ENCODE measurements at regions not wholly inside any gene's neighbourhood (a gene's known extent, or its start where the extent isn't known, plus 50 kb on each side); places are given as distances from the start of the nearest gene placed in this dataset.

DNA sequence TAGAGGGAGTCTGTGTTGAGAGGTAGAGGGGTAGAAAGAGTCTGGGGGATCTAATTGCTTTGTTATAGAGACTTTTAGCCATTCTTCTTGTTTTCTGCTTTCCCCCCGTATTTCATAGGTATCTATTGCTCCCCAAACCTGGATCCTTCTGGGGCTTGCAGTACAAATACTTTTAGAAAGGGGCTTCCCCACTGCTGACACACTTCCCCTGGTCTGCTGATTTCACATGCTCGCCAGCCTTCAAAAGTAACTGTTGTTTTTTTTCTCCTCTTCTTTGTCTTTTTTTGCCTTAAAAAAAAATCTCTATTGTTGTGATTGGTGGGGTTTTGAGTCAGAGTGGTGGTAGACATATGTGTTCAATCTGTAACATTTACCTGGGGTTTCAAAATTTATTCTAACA lies 300.6 kb upstream of the AZI2 start:
- DNase-seq, result no peak

DNA sequence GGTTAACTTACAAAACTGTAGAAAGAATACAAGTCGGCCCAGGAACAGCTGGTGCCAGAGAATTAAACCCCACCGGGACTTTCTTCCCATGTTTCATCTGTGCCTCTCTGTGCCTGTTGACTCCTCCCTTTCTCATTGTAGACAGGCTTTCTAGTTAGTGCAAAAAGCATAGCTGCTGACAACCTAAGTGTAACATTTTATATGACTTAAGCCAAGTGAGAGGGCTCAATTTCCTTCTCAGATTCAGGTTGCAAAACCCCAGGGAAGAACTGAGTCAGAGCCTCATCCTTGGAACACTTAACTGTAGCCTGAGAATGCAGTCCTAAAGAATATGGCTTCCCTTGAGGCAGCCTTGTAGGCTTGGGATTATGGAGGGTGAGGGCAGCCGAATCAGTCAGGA lies 302.5 kb upstream of the AZI2 start:
- DNase-seq, result no peak

DNA sequence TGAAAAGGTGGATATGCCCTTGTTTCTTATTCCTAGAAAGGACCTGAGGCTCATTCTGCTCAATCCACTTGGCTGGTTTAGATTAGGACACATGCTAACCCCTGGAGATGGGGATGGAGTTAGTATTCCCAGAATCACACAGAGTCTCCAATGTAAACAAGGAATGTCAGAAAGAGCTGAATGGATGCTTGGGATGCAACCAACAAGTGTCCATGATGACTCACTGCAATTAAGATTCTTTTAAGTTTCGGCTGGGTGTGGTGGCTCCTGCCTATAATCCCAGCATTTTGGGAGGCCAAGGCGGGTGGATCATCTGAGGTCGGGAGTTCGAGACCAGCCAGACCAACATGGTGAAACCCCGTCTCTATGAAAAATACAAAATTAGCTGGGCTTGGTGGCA lies 315.5 kb upstream of the AZI2 start:
- DNase-seq, result no peak

DNA sequence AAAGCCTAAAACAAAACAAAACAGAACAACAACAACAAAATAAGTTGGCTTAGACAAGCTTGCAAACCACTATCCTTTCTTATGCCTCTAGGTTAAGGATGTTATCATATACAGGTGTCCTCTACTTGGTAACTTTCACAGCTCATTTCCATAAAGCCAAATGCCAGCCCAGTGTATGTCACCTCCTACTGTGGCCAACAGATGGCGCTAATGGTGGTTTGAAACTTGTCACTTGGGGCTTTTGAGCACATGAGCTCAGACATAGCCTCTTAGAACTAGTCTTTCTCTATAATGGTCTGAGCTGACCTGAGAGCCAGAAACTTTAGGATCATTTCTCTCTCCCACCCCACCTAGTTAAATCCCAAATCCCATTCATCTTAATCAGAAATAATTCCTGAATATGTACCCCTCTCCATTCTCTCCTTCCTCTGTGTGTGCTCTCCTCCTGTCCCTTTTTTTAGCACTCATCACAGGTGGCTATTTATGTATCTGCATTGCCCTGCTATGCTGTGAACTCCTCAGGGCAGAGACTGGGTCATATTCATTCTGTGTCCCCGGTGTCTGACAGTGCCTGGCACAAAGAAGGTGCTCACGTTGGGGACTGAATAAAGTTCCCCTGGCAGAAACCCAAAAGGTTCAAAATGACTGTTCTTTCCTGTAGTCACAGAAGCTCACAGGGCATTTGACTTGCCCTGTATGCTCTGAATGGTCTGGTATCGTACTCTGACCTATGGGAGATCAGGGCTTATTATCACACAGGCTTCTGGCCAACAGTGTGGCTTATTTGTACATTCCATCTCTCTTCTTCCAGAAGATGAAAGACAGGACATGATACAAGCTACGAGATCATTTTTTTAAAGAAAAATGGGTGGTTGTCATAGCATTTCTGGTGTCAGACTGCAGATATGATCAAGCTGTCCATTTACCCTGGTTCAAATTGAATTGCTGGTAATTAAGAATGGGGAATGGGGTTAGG lies 319.3 kb upstream of the AZI2 start:
- DNase-seq, result no peak

DNA sequence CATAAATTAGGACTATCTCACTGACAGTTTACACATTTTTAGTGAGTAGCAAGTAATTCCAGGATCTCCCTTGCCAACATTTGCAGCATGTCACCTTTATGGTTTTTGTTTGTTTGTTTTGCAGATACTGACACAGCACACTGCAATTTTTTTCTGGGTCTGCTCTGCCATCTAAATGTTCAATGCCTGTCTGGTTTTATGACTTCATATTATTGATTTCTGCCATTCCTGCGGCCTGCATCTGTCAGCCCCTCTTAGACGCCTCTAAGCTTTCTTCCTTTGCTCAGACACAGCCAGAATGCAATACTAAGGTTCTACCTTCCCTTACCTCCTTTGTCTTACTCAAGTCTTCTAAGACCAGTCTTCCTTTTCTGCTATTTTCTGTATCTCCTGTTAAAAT lies 321.2 kb upstream of the AZI2 start:
- no peak for DNase-seq

DNA sequence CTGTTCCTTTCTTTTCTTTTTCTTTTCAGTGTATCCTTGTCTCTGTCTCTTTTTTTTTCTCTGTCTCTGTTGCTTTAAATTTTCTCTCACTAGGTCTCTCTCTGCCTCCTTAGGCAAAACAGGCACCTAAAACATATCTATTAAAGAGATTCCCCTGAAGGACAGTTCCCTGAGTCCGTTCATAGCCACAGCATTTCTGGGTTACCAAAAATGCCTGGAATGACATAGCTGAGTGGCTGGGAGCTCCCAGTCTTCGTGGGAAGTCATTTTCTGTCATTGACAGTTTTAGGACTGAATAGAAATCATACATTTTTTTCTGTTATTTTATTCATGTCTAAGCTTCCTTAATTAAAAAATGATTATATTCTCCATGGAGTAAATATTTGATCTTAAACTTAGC lies 323.8 kb upstream of the AZI2 start:
- DNase-seq, result no peak

DNA sequence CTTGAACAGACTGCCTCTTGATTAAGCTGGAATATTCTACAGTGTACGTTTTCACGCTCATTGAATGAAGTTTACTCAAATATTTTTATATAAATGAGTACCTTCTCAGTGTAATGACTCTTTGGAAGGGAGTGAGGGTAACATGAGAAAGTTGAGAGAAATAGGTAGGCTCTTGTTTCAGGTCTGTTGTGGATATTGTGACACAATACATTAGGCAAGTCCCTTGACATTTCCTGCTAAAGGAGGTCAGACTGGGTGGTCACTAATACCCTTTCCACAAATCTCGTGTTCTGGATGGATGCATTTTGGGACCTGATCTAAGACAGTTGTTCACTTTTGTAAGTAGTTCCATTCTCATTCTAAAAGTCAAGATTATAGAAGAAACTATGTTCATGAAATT lies 324.8 kb upstream of the AZI2 start:
- DNase-seq, result no peak

DNA sequence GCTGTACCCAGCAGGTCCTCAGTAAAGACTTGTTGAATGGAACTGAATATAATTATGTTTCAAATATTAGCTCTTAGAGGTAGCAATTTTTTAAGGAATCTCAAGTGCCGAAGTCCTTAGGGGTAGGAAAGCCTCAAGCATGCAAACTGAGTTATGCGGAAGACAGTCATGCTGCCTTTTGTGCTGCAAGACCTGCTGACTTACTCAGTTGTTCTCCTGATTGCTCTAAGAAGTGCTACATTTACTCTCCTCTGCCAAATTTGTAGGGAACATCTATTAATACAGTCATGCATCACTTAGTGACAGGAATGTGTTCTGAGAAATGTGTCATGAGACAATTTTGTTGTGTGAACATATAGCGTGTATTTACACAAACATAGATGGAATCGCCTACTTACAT lies 325.6 kb upstream of the AZI2 start:
- DNase-seq, result no peak

DNA sequence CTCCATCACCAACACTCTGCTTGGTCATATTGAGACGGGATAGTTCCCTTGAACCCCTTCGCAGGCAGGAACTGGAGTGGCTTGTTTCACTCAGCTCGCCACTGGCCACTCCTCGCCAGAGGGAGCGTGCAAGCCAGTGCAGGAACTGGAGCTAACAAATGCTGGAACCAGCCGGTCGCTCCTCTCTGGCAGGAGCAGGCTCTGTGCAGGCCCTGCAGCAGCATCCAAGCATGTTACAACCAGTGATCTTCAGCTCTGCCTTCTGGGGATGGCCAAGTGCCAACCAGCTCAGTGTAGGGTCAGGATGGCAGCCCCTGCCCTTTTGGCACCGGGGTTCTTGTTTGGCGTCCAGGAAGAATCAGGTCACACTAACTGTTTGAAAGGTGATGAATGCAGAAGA lies 329.0 kb upstream of the AZI2 start:
- DNase-seq, result no peak

DNA sequence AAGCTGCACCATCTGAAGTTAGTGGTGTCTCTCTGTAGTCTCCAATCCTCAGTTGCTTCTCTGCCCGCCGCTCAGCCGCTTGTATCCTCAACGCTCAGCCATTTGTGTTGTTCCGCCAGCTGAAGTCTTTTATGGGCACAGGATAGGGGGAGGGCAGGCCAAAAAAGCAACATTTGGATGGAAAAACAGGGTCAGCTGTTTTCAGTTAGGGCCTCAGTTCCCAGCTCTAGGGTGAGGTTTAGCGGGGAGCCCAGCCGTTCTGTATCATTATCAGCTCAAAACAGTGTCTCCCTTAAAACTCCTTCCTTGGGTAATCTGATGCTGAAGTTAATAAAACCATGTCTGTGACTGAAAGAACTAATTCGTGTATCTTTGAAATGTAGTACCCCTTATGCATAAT lies 329.5 kb upstream of the AZI2 start:
- DNase-seq, result no peak

DNA sequence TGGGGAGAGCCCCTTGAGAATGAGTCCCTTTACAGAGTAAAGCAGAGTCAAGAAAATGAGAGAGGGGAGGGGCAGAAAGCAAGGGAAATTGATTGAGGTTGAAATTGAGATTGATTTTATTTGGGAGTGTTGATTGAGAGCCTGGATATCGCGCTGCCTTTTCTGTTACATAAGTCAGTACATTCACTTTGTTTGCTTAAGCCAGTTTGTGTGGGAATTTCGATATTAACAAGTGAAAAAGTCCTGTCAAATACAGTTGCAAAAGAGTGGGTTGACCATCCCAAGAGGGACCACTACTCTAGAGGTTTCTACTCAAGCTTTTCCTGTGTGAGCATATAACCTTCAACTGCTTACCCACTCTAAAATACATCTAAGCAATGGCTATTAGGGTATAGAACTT lies 331.4 kb upstream of the AZI2 start:
- no peak for DNase-seq

DNA sequence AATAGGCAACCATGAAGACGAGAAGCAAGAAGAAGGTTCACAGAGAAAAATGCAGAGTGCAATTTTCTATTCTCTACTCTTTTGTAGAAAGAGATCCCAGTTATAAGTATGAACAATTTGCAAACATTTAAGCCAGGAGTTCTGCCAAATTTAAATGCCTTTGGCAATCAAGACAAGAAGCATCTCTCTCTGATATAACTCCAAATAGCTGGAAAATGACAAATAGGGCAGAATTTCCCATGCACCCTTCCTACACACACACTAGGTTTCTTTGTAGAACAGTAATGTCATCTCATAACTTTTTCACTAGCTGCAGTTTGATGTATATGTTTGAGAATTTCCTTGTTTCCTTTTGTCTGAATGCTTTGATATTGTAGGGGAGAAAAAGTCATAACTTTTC lies 333.5 kb upstream of the AZI2 start:
- DNase-seq, result no peak

DNA sequence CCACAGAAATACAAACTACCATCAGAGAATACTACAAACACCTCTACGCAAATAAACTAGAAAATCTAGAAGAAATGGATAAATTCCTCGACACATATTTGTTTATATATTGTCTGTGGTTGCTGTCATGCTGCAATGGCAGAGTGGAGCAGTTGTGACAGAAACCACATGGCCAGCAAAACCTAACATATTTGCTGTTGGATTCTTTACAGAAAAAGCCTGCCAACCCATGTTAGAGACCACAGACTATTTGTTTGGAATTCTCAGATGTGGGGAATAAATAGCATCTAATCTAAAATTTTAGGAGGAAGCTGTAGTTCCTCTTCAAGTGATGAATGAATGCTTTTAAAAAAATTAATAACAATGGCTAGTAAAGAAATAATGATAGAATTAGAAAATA lies 341.6 kb upstream of the AZI2 start:
- no peak for DNase-seq

DNA sequence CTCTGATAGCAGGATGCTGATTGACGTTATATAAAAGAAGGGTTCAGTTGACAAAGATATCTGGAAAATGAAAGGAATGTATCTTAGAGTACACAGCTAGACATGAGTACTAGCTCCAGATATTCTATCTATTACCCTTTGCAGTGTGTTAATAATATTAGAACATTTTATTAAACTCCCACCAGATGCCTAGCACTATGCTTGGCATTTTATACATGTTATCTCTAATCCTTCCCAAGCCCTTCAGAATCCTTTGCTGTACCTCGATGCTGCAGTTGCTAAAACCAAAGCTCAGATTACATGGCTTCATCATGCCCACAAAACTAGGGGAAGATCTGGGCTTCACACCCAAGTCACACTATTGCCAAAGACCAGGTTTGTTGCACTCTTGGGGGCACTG lies 350.1 kb upstream of the AZI2 start:
- no peak for DNase-seq

DNA sequence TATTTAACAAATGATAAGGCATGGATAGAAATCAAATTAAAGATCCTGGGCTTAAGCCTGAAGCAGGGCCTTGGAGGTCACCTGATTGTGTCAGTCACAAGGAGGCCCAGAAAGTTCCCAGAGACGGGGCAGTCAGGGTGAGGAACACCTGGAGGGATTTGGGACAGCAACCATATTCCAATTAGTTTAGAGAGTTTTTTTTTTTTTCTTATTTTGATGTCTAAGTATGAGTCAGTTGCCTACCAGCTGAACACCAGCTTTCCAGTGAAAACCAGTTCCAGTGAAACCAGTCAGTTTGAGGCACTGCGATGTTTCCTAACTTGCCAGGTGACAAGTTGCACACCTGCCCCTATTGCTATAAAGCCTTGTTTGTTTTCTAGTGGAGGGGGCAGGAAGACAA lies 350.7 kb upstream of the AZI2 start:
- DNase-seq, result no peak

DNA sequence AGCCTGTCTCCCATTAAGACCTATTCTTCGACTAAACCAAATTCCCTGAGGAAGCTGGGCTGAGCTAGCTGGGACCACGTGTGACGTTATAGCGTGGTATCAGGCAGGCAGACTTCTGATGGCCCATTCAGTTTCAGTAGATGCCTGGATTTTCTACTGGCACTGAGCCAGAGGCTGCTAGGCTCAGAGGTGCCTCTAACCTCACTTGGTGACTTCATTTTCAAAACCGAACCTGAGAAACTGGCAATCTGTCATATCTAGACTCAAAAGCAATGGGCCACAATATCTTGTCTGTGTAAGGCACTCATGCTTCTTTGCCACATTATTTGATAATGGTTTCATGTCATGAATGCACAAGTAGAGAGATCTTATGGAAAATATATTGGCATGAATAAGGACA lies 352.1 kb upstream of the AZI2 start:
- DNase-seq, result no peak

DNA sequence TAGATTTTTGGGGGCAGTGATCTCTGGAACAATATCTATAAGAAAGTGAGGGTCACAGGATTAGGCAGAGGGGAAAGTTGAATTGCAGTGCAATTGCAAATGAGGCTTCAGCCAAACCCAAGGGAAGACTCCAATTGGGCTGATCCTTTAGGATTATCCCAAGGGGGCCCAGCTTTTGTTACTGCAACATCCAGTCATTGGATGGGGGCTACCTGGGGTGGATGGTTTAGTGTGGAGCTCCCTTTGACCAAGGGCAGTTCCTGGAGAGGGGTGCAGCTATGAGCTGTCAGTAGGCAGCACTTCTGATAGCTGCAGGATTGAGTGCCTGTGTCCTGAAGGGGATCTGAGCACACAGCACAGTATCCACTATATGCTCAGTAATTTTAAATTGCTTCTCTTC lies 355.2 kb upstream of the AZI2 start:
- no peak for DNase-seq

DNA sequence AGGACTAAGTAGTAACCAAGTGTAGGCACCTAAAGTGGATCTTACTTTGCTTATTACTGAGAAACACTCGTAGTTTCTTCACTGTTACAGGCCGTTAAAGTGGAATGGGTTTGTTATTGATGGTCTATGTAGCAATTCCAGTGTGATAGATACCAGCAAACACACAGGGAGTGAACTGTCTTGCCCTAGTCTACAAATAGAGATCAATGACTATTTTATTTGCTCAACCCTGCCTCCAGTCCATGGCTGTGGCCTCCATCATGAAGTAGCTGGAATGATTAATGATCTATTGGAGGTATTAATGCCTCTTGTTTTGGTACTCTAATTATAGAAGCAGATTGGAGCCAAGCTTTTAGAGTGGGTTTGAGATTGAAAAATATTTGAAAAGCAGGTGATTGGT lies 362.7 kb upstream of the AZI2 start:
- DNase-seq, result no peak

DNA sequence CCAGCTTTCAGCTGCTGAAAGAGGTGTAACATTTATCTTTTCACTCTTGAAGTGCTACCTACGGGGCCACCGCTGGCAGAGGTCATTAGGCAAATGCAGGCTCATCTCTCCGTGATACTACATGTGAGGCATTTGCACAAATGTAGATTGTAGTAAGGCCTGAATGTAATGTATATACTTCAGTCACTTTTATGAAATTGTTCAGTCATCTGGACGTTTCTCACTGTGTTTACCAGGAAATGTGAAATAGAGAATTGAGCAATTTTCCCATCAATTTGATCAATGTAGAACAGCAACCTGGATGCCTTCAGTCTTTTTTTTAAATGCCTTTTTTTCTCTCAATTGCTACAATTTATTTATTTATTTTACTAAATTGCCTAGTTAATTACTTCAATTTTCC lies 368.3 kb upstream of the AZI2 start:
- DNase-seq, result no peak

DNA sequence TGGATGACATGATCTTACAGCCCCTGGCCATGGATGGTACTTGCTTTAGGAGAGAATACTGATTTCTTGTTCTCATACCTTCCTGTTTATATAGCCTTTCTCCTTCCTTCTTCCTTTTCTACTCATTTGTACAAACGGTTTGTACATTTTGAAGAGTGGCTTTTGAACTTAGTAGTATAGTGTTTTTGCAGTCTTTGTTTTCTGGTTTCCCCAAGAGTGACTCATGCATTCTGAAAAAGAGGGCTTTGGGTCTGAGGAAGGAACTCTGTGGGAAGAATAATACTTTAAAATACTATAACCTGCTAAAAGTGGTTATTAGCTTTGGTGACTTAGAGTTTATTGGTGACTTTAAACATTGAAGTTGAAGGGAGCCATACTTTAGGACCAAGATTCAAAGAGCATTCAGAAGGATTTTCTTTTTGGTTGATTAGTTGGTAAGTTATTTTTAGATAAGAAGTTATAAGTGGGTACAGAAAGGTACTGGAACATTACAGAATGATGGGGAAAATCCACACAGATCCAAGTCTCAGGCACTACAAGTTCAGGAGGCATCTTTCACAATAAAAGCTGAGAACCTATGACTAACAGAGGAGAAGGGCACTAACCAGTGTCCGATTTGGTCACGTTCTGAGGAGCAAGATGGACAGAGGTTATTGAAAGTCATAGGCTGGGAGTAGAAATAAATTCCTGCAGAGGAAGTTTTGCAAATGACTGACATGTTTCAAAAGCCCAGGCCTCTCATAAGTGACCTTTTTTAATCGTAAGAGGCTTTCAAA lies 369.6 kb upstream of the AZI2 start:
- DNase-seq, result no peak

DNA sequence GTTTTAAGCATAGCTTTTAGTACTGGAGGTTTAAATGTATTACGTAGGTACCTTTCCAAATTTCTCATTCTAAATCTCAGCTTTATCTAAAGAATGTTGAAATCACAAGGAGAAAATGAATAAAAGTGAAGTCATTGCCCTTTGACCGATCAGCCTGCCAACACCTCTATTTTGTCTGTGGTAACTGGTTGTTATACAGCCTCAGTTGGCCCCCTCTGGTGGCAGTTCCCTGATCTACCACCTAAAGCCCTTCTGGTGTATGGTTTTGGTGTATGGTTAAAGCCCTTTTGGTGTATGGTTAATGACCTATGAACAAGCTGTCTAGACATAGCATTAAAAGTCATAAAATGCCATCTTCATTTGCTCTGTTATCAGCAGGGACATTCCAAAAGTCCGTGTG lies 378.2 kb upstream of the AZI2 start:
- no peak for DNase-seq

DNA sequence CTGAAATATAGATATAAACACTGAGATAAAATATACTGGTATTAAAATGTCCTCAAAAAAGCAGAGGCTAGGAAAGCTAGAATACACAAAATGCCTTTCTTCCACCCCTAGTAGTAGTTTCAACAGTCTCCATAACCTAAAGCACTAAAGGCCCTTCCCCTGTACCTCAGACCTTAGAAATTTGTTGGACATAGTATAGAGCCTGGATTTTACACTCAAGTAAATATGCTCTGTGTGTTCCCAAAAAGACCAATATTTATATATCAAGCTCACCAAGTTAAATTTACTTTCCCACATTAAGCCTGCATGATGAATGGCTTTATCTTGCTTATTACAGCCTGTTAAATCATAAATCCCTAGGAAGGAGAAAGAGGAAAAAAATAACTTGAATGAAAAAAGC lies 378.7 kb upstream of the AZI2 start:
- DNase-seq, result no peak

DNA sequence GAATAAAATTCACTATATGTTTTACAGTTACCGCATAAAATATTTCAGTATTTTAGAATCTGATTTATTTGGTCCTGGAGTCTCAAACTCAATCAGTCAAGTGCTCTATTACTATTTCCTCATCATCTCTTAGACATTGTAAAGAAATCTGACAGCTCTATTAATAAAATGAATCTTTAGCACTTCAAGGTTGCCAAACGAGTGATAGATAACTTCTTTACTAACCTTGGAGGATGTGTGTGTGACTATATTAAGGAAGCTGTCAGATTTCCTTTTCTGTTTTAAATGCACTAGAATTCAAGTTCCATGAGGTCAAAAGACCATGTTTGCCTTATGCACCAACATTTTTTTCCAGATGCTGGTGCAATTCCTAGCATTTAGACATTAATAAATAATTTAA lies 389.8 kb upstream of the AZI2 start:
- no peak for DNase-seq

DNA sequence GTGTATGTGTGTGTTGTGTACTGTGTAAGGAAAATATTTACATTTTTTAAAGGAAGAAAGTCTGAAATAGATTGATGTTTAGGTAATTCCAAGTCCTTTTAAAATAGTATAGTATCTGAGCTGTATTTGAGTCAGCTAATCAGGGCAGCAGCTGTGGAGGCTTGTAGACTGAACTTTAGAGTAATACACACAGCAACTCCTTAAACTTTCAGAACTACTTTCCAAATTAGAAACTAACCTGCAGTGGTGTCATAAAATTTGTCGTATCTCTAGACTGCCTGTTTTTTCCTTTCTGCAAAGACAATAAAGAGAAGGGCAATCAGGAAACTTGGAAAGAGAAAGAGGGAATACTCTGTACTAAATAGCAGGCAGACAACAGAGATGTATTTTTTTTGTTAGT lies 391.0 kb upstream of the AZI2 start:
- DNase-seq, result no peak

DNA sequence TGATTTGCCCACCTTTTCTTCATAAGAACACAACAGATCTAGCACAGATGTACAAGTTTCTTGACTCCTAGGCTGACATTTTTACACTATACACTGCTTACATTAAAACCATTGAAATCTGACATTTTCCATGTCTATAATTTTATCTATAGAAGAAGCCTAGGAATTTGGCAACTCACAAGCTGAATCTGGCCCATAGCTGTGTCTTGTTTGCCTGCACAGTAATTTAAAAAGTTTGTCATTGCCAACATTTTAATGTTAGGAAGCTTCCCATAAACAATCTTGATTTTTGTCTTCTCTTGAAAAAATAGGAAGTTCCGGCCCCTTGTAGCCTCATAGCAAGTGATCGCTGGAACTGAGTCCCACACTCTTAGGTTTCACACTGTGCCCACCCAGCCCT lies 394.6 kb upstream of the AZI2 start:
- DNase-seq, result no peak
